PC-9 (cell line): ENCODE measurements at regions not wholly inside any gene's neighbourhood (a gene's known extent, or its start where the extent isn't known, plus 50 kb on each side); places are given as distances from the start of the nearest gene placed in this dataset.

Experiments used
- BruUV-seq: library from RNA; stranded (reverse); fragments of 400-500 nt; replicated peaks from 2 replicates; lab custom pipeline; 2021; lab: Mats Ljungman, UMichigan
- CTCF ChIA-PET: fragments of 300-600 bp; sonication (Branson Sonifier 250); formaldehyde crosslinking; loops from one replicate; lab custom pipeline; 2022; ENCODE audit warnings: antibody characterized with exemption; lab: Charles Lee
- POLR2A ChIA-PET: fragments of 300-600 bp; sonication (Branson Sonifier 250); formaldehyde crosslinking; loops from one replicate; lab custom pipeline; 2022; ENCODE audit warnings: antibody characterized with exemption; ENCODE audit not compliant: unreplicated experiment; lab: Charles Lee
- DNase-seq, 2 experiments: peaks; one replicate each; pipeline versions ENCODE4 v3.0.0 to v3.0.0-alpha.2; 2015 to 2022; ENCODE audit warnings: mixed read lengths in 1 of 2
- H2AFZ ChIP-seq: fragments of 200-600 bp; sonication (generic); 2 replicates; pipeline ENCODE4 v1.8.1; 2017; ENCODE audit warnings: antibody characterized with exemption
- H3F3A ChIP-seq: fragments of 200-600 bp; sonication (generic); 2 replicates; pipeline ENCODE4 v1.8.1; 2017; ENCODE audit warnings: antibody characterized with exemption, mild to moderate bottlenecking, low read depth; ENCODE audit not compliant: insufficient read depth
- H3K27ac ChIP-seq: fragments of 200-600 bp; sonication (generic); 2 replicates; pipeline ENCODE4 v1.6.1; 2016; ENCODE audit warnings: mixed run types
- H3K27me3 ChIP-seq: fragments of 200-600 bp; sonication (generic); 2 replicates; pipeline ENCODE4 v1.6.1; 2016; ENCODE audit warnings: low read depth, mixed run types; ENCODE audit not compliant: insufficient read depth
- H3K36me3 ChIP-seq: fragments of 200-600 bp; sonication (generic); 2 replicates; pipeline ENCODE4 v1.6.1; 2016; ENCODE audit warnings: low read depth, mixed run types
- H3K4me1 ChIP-seq: fragments of 200-600 bp; sonication (generic); replicated peaks from 2 replicates; pipeline ENCODE4 v1.6.1; 2016; ENCODE audit warnings: mixed run types; ENCODE audit not compliant: insufficient read depth
- H3K4me2 ChIP-seq: fragments of 200-600 bp; sonication (generic); 2 replicates; pipeline ENCODE4 v1.6.1; 2017; ENCODE audit warnings: mixed run types
- H3K4me3 ChIP-seq: fragments of 200-600 bp; sonication (generic); 2 replicates; pipeline ENCODE4 v1.6.1; 2016; ENCODE audit warnings: mixed run types
- H3K79me2 ChIP-seq: fragments of 200-600 bp; sonication (generic); 2 replicates; pipeline ENCODE4 v1.6.1; 2017; ENCODE audit warnings: low read depth, mixed run types
- H3K9me2 ChIP-seq: fragments of 200-600 bp; sonication (generic); 2 replicates; pipeline ENCODE4 v1.8.1; 2017; ENCODE audit warnings: mild to moderate bottlenecking; ENCODE audit not compliant: insufficient read depth
- H3K9me3 ChIP-seq: fragments of 200-600 bp; sonication (generic); 2 replicates; pipeline ENCODE4 v1.8.1; 2016; ENCODE audit warnings: low read depth; ENCODE audit not compliant: insufficient read depth
- H4K20me1 ChIP-seq: fragments of 200-600 bp; sonication (generic); 2 replicates; pipeline ENCODE4 v1.8.1; 2017; ENCODE audit not compliant: insufficient read depth
- EZH2 ChIP-seq: fragments of 200-600 bp; sonication (generic); IDR thresholded peaks from 2 replicates; pipeline ENCODE4 v1.8.0; 2017; ENCODE audit warnings: antibody characterized with exemption, low read depth
- intact Hi-C: fragments of 100-400 bp; cut with micrococcal nuclease; formaldehyde crosslinking; loops from one replicate; pipeline ENCODE4 v1.10.0; 2022; ENCODE audit not compliant: unreplicated experiment
- TF ChIP-seq, protein P1 (sequence below): fragments of 200-600 bp; sonication (generic); conservative IDR thresholded peaks from 2 replicates; pipeline ENCODE4 v1.6.1; 2017; ENCODE audit warnings: mixed run types, antibody characterized with exemption, mild to moderate bottlenecking, moderate library complexity

DNA sequence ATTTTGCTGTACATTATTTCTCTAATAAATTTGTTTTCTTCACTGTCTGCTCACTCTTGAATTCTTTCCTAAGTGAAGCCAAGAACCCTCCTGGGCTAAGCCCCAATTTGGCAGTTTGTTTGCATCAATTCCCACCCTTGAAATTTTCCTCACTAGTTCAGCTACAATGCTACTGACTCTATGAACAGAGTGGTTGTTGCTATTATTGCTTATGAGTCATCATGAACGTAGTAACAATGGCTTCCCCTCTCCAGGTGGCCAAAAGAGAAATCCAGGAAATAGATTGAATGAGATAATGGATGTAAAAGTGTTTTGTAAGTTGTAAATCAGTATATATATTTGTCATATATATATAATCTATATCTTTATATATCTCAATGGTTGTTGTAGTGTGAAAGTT lies 193.0 kb downstream of the URB2 start:
- Histone ChIP-seq H2AFZ (no peak overlapping the region), H3K4me1 (no peaks in the 10 kb centered on the region), H3K79me2 (no peaks in the 10 kb centered on the region), H3K4me2 (no peak overlapping the region), H3K9me3 (no peaks in the 10 kb centered on the region), H3K27ac (no peak overlapping the region), H3K4me3 (no peak overlapping the region), H3K27me3 (peaks cover 3% of the 10 kb centered on the region; the same call in 1 of the 2 replicates), H3F3A (no peaks in the 10 kb centered on the region), H3K9me2 (no peaks in the 10 kb centered on the region; the same call in 1 of the 2 replicates), H3K36me3 (no peaks in the 10 kb centered on the region), H4K20me1 (no peaks in the 10 kb centered on the region)
- POLR2A ChIA-PET = no interaction called here
- BruUV-seq = no TSS peak
- TF ChIP-seq, protein P1, sequence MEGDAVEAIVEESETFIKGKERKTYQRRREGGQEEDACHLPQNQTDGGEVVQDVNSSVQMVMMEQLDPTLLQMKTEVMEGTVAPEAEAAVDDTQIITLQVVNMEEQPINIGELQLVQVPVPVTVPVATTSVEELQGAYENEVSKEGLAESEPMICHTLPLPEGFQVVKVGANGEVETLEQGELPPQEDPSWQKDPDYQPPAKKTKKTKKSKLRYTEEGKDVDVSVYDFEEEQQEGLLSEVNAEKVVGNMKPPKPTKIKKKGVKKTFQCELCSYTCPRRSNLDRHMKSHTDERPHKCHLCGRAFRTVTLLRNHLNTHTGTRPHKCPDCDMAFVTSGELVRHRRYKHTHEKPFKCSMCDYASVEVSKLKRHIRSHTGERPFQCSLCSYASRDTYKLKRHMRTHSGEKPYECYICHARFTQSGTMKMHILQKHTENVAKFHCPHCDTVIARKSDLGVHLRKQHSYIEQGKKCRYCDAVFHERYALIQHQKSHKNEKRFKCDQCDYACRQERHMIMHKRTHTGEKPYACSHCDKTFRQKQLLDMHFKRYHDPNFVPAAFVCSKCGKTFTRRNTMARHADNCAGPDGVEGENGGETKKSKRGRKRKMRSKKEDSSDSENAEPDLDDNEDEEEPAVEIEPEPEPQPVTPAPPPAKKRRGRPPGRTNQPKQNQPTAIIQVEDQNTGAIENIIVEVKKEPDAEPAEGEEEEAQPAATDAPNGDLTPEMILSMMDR = no peak
- no peak for TF ChIP-seq EZH2
- intact Hi-C loops = no loop called here
- CTCF ChIA-PET = no interaction called here
- DNase-seq = no peak

DNA sequence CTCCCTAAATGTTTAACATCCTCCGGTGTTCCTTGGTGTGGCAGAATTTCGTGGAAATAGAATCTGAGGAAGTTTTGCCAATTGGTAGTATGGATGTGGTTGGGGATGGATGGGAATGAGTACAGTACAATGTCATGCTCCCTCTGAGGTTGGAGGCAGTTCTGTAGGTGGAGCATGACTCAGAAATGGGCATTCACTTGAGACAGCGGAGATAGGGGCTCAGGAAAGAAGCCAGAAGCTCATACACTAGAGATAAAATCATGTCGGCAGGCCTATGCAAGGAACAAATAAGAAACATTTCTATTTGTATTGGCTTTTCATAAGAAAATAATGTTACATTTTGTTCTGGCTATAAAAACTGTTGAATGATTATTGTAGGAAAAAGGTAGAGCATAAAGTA lies 196.0 kb downstream of the URB2 start:
- CTCF ChIA-PET = no interaction called here
- H3F3A ChIP-seq = no peaks in the 10 kb centered on the region
- H3K36me3 ChIP-seq = no peaks in the 10 kb centered on the region
- H3K4me3 ChIP-seq = no peak overlapping the region
- no peak overlapping the region for H3K4me2 ChIP-seq
- H3K9me3 ChIP-seq = no peaks in the 10 kb centered on the region
- H2AFZ ChIP-seq = no peak overlapping the region
- H4K20me1 ChIP-seq = no peaks in the 10 kb centered on the region
- TF ChIP-seq, protein P1 = no peak
- TF ChIP-seq EZH2 = no peak
- DNase-seq = no peak
- H3K9me2 ChIP-seq = no peaks in the 10 kb centered on the region; the same call in 1 of the 2 replicates
- POLR2A ChIA-PET = no interaction called here
- peaks cover 11% of the 10 kb centered on the region for H3K27me3 ChIP-seq
- H3K27ac ChIP-seq = no peak overlapping the region
- intact Hi-C loops = no loop called here
- H3K4me1 ChIP-seq = no peaks in the 10 kb centered on the region
- H3K79me2 ChIP-seq = no peaks in the 10 kb centered on the region
- BruUV-seq = no TSS peak

DNA sequence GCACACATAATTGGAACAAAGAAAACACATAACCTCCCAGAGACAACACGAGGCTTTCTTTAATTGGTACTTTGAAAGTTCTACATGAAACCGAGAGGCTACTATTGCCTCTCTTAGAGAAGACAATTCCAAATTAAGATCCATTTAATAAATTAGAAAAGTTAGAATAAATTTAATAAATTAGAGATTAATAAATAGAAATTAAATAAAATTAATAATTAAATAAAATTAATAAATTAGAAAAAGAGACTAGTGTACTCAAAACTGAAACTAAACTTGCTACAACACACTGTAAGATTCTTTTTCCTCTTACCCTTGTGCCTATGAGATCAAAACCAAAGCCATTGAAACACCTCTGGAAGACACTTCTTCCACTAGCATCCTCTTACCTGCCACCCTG lies 199.0 kb downstream of the URB2 start:
- Histone ChIP-seq H3K4me2 (no peak overlapping the region), H3F3A (no peaks in the 10 kb centered on the region), H4K20me1 (no peaks in the 10 kb centered on the region), H3K27me3 (peaks cover 22% of the 10 kb centered on the region), H3K27ac (no peak overlapping the region), H3K4me1 (no peaks in the 10 kb centered on the region), H3K9me2 (no peaks in the 10 kb centered on the region; the same call in none of the 2 replicates), H3K36me3 (no peaks in the 10 kb centered on the region), H3K9me3 (no peaks in the 10 kb centered on the region), H3K79me2 (no peaks in the 10 kb centered on the region), H2AFZ (no peak overlapping the region), H3K4me3 (no peak overlapping the region)
- CTCF ChIA-PET = no interaction called here
- intact Hi-C loops = no loop called here
- no peak for DNase-seq
- no peak for TF ChIP-seq EZH2
- TF ChIP-seq, protein P1 = no peak
- POLR2A ChIA-PET = no interaction called here
- no TSS peak for BruUV-seq
